ENCODE measurements at regions not wholly inside any gene's neighbourhood (a gene's known extent, or its start where the extent isn't known, plus 50 kb on each side); places are given as distances from the start of the nearest gene placed in this dataset.
"Not testable (repeated sequence)": the region's sequence is repeated elsewhere in the genome, so short reads cannot be mapped to it uniquely, and the experiment has no call there.

GRCh38 chr13:34179927-34180326 lies 362.0 kb downstream of the RFC3 start:
- no CpG with 5 or more reads among the region's 2 CpGs for WGBS (ENCODE audit: extremely low coverage, insufficient coverage, insufficient read length)

GRCh38 chr13:34181256-34181655 lies 363.3 kb downstream of the RFC3 start:
- not testable (repeated sequence) for H2AK5ac ChIP-seq (ENCODE audit: low read length); H3K27me3 ChIP-seq (ENCODE audit: insufficient read depth, low read length); H3K23ac ChIP-seq (ENCODE audit: low read length); H3K14ac ChIP-seq (ENCODE audit: low read length); H3K79me1 ChIP-seq (ENCODE audit: low read length); H3K79me2 ChIP-seq (ENCODE audit: control insufficient read depth, insufficient read depth, low read length, poor library complexity); H3K9me3 ChIP-seq (ENCODE audit: insufficient read depth, low read depth, low read length); H2BK120ac ChIP-seq (ENCODE audit: insufficient read depth, low read length, poor library complexity); H4K91ac ChIP-seq (ENCODE audit: low read depth, low read length); H2AFZ ChIP-seq (ENCODE audit: insufficient read depth, low read length, poor library complexity); H3K9ac ChIP-seq (ENCODE audit: low read length); H3K4me3 ChIP-seq (ENCODE audit: low read depth, low read length); H3K4ac ChIP-seq (ENCODE audit: low read depth, low read length); H4K8ac ChIP-seq (ENCODE audit: low read depth, low read length); H2BK12ac ChIP-seq (ENCODE audit: low read length); H4K12ac ChIP-seq (ENCODE audit: low read depth, low read length); H3K36me3 ChIP-seq (ENCODE audit: control insufficient read depth in 1 of 2, insufficient read depth in 2 of 2, low read length in 2 of 2); H3K4me2 ChIP-seq (ENCODE audit: low read length); H3K4me1 ChIP-seq (ENCODE audit: control insufficient read depth in 1 of 2, insufficient read depth in 2 of 2, low read length in 2 of 2); H3K18ac ChIP-seq (ENCODE audit: low read length); H2BK5ac ChIP-seq (ENCODE audit: low read depth, low read length, poor library complexity); DNase-seq; H3K27ac ChIP-seq (ENCODE audit: low read depth, low read length)
- no CpG with 5 or more reads among the region's 16 CpGs for WGBS (ENCODE audit: extremely low coverage, insufficient coverage, insufficient read length)

More at GRCh38 chr13:34179927-34180326, 362.0 kb downstream of the RFC3 start:
- no peak for DNase-seq
- no peak overlapping the region for H3K23ac ChIP-seq (ENCODE audit: low read length)
- H3K27me3 ChIP-seq (ENCODE audit: insufficient read depth, low read length) = no peaks in the 10 kb centered on the region
- no peak overlapping the region for H2BK5ac ChIP-seq (ENCODE audit: low read depth, low read length, poor library complexity)
- H3K79me2 ChIP-seq (ENCODE audit: control insufficient read depth, insufficient read depth, low read length, poor library complexity) = no peaks in the 10 kb centered on the region
- no peak overlapping the region for H4K12ac ChIP-seq (ENCODE audit: low read depth, low read length)
- H3K79me1 ChIP-seq (ENCODE audit: low read length) = no peaks in the 10 kb centered on the region
- no peak overlapping the region for H3K18ac ChIP-seq (ENCODE audit: low read length)
- no peak overlapping the region for H4K91ac ChIP-seq (ENCODE audit: low read depth, low read length)
- no peak overlapping the region for H3K4me3 ChIP-seq (ENCODE audit: low read depth, low read length)
- H3K9me3 ChIP-seq (ENCODE audit: insufficient read depth, low read depth, low read length) = no peaks in the 10 kb centered on the region
- no peak overlapping the region for H2AK5ac ChIP-seq (ENCODE audit: low read length)
- no peak overlapping the region for H3K14ac ChIP-seq (ENCODE audit: low read length)
- H3K4me2 ChIP-seq (ENCODE audit: low read length) = no peak overlapping the region
- no peak overlapping the region for H2BK120ac ChIP-seq (ENCODE audit: insufficient read depth, low read length, poor library complexity)
- H3K27ac ChIP-seq (ENCODE audit: low read depth, low read length) = no peak overlapping the region
- no peak overlapping the region for H2AFZ ChIP-seq (ENCODE audit: insufficient read depth, low read length, poor library complexity)
- H2BK12ac ChIP-seq (ENCODE audit: low read length) = no peak overlapping the region
- H3K9ac ChIP-seq (ENCODE audit: low read length) = no peak overlapping the region
- no peaks in the 10 kb centered on the region for H3K36me3 ChIP-seq (ENCODE audit: control insufficient read depth in 1 of 2, insufficient read depth in 2 of 2, low read length in 2 of 2)
- no peak overlapping the region for H3K4ac ChIP-seq (ENCODE audit: low read depth, low read length)
- no peaks in the 10 kb centered on the region for H3K4me1 ChIP-seq (ENCODE audit: control insufficient read depth in 1 of 2, insufficient read depth in 2 of 2, low read length in 2 of 2)
- no peak overlapping the region for H4K8ac ChIP-seq (ENCODE audit: low read depth, low read length)

- no peak overlapping the region for H3K4ac ChIP-seq (ENCODE audit: low read depth, low read length)
- no peak overlapping the region for H2AK5ac ChIP-seq (ENCODE audit: low read length)
- no peak overlapping the region for H2BK5ac ChIP-seq (ENCODE audit: low read depth, low read length, poor library complexity)
- H3K4me1 ChIP-seq (ENCODE audit: control insufficient read depth in 1 of 2, insufficient read depth in 2 of 2, low read length in 2 of 2) = no peaks in the 10 kb centered on the region
- no peak overlapping the region for H3K4me2 ChIP-seq (ENCODE audit: low read length)
- H3K18ac ChIP-seq (ENCODE audit: low read length) = no peak overlapping the region
- H3K23ac ChIP-seq (ENCODE audit: low read length) = no peak overlapping the region
- no peak overlapping the region for H3K4me3 ChIP-seq (ENCODE audit: low read depth, low read length)
- no peak overlapping the region for H3K27ac ChIP-seq (ENCODE audit: low read depth, low read length)
- no peak overlapping the region for H2BK120ac ChIP-seq (ENCODE audit: insufficient read depth, low read length, poor library complexity)
- no CpG with 5 or more reads among the region's 2 CpGs for WGBS (ENCODE audit: extremely low coverage, insufficient coverage, insufficient read length)
- no peak for DNase-seq
- no peaks in the 10 kb centered on the region for H3K79me2 ChIP-seq (ENCODE audit: control insufficient read depth, insufficient read depth, low read length, poor library complexity)
- no peaks in the 10 kb centered on the region for H3K27me3 ChIP-seq (ENCODE audit: insufficient read depth, low read length)
- no peak overlapping the region for H3K9ac ChIP-seq (ENCODE audit: low read length)
- no peaks in the 10 kb centered on the region for H3K9me3 ChIP-seq (ENCODE audit: insufficient read depth, low read depth, low read length)
- H2AFZ ChIP-seq (ENCODE audit: insufficient read depth, low read length, poor library complexity) = no peak overlapping the region
- H4K12ac ChIP-seq (ENCODE audit: low read depth, low read length) = no peak overlapping the region
- H3K79me1 ChIP-seq (ENCODE audit: low read length) = no peaks in the 10 kb centered on the region
- H3K36me3 ChIP-seq (ENCODE audit: control insufficient read depth in 1 of 2, insufficient read depth in 2 of 2, low read length in 2 of 2) = no peaks in the 10 kb centered on the region
- H3K14ac ChIP-seq (ENCODE audit: low read length) = no peak overlapping the region
- H4K8ac ChIP-seq (ENCODE audit: low read depth, low read length) = no peak overlapping the region
- no peak overlapping the region for H2BK12ac ChIP-seq (ENCODE audit: low read length)
- H4K91ac ChIP-seq (ENCODE audit: low read depth, low read length) = no peak overlapping the region
Measured at GRCh38 chr13:34189946-34190345, 372.0 kb downstream of the RFC3 start.

GRCh38 chr13:34201050-34201913 lies 383.3 kb downstream of the RFC3 start:
- Histone ChIP-seq H3K27me3 (ENCODE audit: insufficient read depth, low read length) (no peaks in the 10 kb centered on the region), H4K12ac (ENCODE audit: low read depth, low read length) (no peak overlapping the region), H3K4ac (ENCODE audit: low read depth, low read length) (no peak overlapping the region), H4K91ac (ENCODE audit: low read depth, low read length) (no peak overlapping the region), H3K27ac (ENCODE audit: low read depth, low read length) (no peak overlapping the region), H3K18ac (ENCODE audit: low read length) (no peak overlapping the region), H2BK120ac (ENCODE audit: insufficient read depth, low read length, poor library complexity) (no peak overlapping the region), H3K4me3 (ENCODE audit: low read depth, low read length) (no peak overlapping the region), H3K4me1 (ENCODE audit: control insufficient read depth in 1 of 2, insufficient read depth in 2 of 2, low read length in 2 of 2) (no peaks in the 10 kb centered on the region), H3K36me3 (ENCODE audit: control insufficient read depth in 1 of 2, insufficient read depth in 2 of 2, low read length in 2 of 2) (no peaks in the 10 kb centered on the region), H3K9ac (ENCODE audit: low read length) (no peak overlapping the region), H3K4me2 (ENCODE audit: low read length) (no peak overlapping the region), H3K79me2 (ENCODE audit: control insufficient read depth, insufficient read depth, low read length, poor library complexity) (no peaks in the 10 kb centered on the region), H3K9me3 (ENCODE audit: insufficient read depth, low read depth, low read length) (peaks cover 1% of the 10 kb centered on the region), H4K8ac (ENCODE audit: low read depth, low read length) (no peak overlapping the region), H3K23ac (ENCODE audit: low read length) (no peak overlapping the region), H3K79me1 (ENCODE audit: low read length) (no peaks in the 10 kb centered on the region), H3K14ac (ENCODE audit: low read length) (no peak overlapping the region), H2AK5ac (ENCODE audit: low read length) (no peak overlapping the region), H2AFZ (ENCODE audit: insufficient read depth, low read length, poor library complexity) (no peak overlapping the region), H2BK5ac (ENCODE audit: low read depth, low read length, poor library complexity) (no peak overlapping the region), H2BK12ac (ENCODE audit: low read length) (no peak overlapping the region)
- peak in 1 of 2 donors; percentile 76 for DNase-seq
- no CpG with 5 or more reads among the region's 1 CpG for WGBS (ENCODE audit: extremely low coverage, insufficient coverage, insufficient read length)

All from trophoblast cell (in vitro differentiated cells and primary cell).